ENCODE measurements at regions not wholly inside any gene's neighbourhood (a gene's known extent, or its start where the extent isn't known, plus 50 kb on each side); places are given as distances from the start of the nearest gene placed in this dataset.

GRCh38 chr10:128499956-128500355 lies 373.7 kb upstream of the MKI67 start:
- Histone ChIP-seq H3K36me3 (ENCODE audit: control insufficient read depth in 1 of 2, insufficient read depth in 2 of 2, low read length in 2 of 2) (no peaks in the 10 kb centered on the region), H3K4me1 (ENCODE audit: control insufficient read depth in 1 of 2, insufficient read depth in 2 of 2, low read length in 2 of 2) (no peaks in the 10 kb centered on the region), H3K4me3 (replicated peaks in 1 of 2; ENCODE audit: low read depth in 1 of 2, low read length in 2 of 2) (no peak overlapping the region), H3K27me3 (ENCODE audit: insufficient read depth, low read length) (peaks cover 45% of the 10 kb centered on the region), H3K79me2 (ENCODE audit: insufficient read depth, low read length) (no peaks in the 10 kb centered on the region), H3K9me3 (ENCODE audit: control insufficient read depth in 1 of 2, insufficient read depth in 1 of 2, low read depth in 1 of 2, low read length in 2 of 2) (no peaks in the 10 kb centered on the region), H2AFZ (ENCODE audit: low read depth, low read length, poor library complexity, severe bottlenecking) (no peak overlapping the region), H3K9me2 (ENCODE audit: insufficient read depth) (no peaks in the 10 kb centered on the region), H3K4me2 (ENCODE audit: low read length) (no peak overlapping the region), H4K20me1 (ENCODE audit: insufficient read depth) (no peaks in the 10 kb centered on the region), H3K27ac (ENCODE audit: low read depth, low read length) (no peak overlapping the region), H3K9ac (ENCODE audit: low read length) (no peak overlapping the region)
- ChIA-PET RAD21 (ENCODE audit: low non-redundant PET in 1 of 2, low total read pairs in 2 of 2, uncharacterized antibody in 2 of 2, unreplicated experiment in 2 of 2) (no interaction called here), CTCF (no interaction called here), POLR2A (no interaction called here)
- intact Hi-C loops (cut with micrococcal nuclease), result no loop called here
- no peak for DNase-seq (ENCODE audit: low read depth, low spot score)
- no peak for ATAC-seq
- TF ChIP-seq RAD21 (IDR thresholded peaks at IDR 0.05; ENCODE audit: low read depth), result no peak
- TF ChIP-seq POLR2A (IDR thresholded peaks at IDR 0.05; ENCODE audit: borderline replicate concordance, extremely low read depth, insufficient read depth, insufficient read length), result no peak
- TF ChIP-seq REST (IDR thresholded peaks at IDR 0.05; ENCODE audit: low read depth), result no peak
- TF ChIP-seq SP1 (IDR thresholded peaks at IDR 0.05; ENCODE audit: low read depth), result no peak
- no peak for TF ChIP-seq ELF1 (IDR thresholded peaks at IDR 0.05; ENCODE audit: borderline replicate concordance, low read depth)
- TF ChIP-seq FOSL1 (IDR thresholded peaks at IDR 0.05; ENCODE audit: low read depth), result no peak
- no peak for TF ChIP-seq CEBPB (IDR thresholded peaks at IDR 0.05; ENCODE audit: low read depth)
- no peak for TF ChIP-seq CTCF (IDR thresholded peaks at IDR 0.05 in 2 of 3, conservative IDR thresholded peaks at IDR 0.05 in 1 of 3; ENCODE audit: borderline replicate concordance in 1 of 3, insufficient read depth in 1 of 3, low read depth in 2 of 3, low read length in 2 of 3)
- TF ChIP-seq EZH2 (IDR thresholded peaks at IDR 0.05), result no peak
- no peak for TF ChIP-seq SRF (IDR thresholded peaks at IDR 0.05; ENCODE audit: low read depth)
- no peak for TF ChIP-seq TCF7L2 (IDR thresholded peaks at IDR 0.05; ENCODE audit: borderline replicate concordance, extremely low read depth, insufficient read depth, insufficient read length)
- no peak for TF ChIP-seq CBX3 (IDR thresholded peaks at IDR 0.05; ENCODE audit: low read depth)
- TF ChIP-seq MAX (IDR thresholded peaks at IDR 0.05), result no peak
- BruUV-seq (replicated peaks), result no TSS peak
